GOT3 (cell line): ENCODE measurements at regions not wholly inside any gene's neighbourhood (a gene's known extent, or its start where the extent isn't known, plus 50 kb on each side); places are given as distances from the start of the nearest gene placed in this dataset.
"Not testable (repeated sequence)": the region's sequence is repeated elsewhere in the genome, so short reads cannot be mapped to it uniquely, and the experiment has no call there.

Experiments used
- DNase-seq: peaks from one replicate; lab custom pipeline; 2025; ENCODE audit warnings: mixed read lengths; lab: John Stamatoyannopoulos, UW

GRCh38 chr5:112534067-112534583 lies 115.0 kb upstream of the EPB41L4A start:
- DNase-seq = no peak

- DNase-seq = no peak
Measured at GRCh38 chr5:112534611-112535255, 115.7 kb upstream of the EPB41L4A start.

DNA sequence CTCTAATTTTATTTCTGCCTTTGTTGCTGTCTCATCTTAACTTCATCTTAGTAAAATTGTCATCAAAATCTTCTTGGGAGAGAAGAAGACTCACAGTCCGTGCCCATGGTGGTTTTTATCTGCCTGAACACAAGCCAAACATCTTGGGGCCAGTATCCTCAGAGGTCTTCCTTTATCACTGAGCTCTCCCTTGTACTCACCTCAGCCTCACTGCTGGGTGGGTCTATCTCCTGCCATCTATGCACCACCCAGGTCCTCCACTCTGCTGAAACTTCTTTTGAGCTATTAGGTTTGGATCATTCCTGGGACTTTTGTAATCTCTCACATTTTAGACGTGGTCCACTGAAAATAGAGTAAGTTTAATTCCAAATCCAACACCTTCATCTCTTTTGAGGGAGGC lies 116.3 kb upstream of the EPB41L4A start:
- DNase-seq = no peak

GRCh38 chr5:112544558-112544957 lies 125.5 kb upstream of the EPB41L4A start:
- not testable (repeated sequence) for DNase-seq

GRCh38 chr5:112546946-112547592 lies 128.0 kb upstream of the EPB41L4A start:
- no peak for DNase-seq

- no peak for DNase-seq
Measured at GRCh38 chr5:112548246-112548881, 129.3 kb upstream of the EPB41L4A start.

DNA sequence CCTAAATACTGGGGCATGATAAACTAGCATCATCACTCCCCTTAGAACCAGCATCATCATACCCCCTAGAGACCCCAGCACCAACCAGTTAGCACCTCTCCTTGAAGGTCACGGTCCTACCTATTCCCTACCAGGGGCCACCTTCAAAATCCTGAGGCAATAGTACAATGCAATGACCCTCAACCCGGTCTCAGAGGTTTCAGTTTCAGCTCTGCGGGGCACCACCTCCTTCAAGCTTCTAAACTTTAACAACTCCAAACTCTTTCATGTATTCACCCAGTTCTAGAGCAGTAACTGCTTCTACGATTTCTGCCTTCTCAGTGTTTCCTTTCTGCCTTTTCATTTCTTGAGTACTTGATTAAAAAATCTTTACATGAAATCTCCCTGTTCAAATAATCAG lies 130.1 kb upstream of the EPB41L4A start:
- DNase-seq = no peak

- DNase-seq = no peak
Measured at GRCh38 chr5:112549605-112550166, 130.6 kb upstream of the EPB41L4A start.

DNA sequence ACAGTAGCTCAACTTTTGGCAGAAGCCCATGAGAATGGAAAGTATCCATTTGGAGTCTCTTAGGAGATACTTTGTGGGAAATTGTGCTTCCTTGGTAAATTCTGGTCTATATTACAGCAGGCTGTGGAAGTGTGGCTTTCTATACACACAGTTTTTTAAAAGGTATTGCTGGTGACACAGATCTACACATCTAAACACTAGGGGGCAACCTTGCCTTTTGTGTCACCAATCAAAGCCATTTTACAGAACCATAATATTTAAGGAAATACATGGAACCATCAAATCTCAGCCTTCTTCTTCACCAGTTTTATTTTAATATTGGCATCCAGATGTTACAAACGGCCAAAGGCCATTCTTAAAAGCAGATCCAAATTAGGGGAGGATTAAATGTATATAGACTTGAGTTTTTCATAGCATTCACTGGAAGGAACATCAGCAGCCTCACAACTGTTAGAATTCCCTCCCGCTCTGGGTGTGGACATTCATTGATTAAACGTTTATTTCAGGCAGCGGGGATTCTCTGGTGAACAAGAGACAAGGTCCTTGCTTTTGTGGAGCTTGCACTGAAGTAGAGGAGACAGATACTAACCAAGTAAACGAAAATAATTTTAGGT lies 132.4 kb upstream of the EPB41L4A start:
- DNase-seq = no peak

DNA sequence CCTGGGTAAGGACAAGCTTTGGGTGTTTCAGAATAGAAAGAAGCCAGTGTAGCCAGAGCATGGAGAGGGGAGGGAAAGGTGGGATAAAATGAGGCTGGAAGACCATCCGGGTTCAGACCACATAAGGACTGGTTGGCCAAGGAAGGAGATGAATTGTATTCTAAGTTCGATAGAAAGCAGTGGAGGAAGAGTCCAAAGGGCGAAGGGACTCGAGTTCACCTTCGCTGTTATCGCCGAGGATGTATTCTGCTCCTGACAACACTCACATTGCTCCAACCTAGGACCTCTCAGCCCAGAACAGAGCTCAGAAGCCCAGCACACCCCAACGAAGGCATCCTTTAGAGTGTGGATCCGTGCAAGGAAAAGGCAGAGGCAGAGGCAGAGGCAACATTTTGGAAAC lies 133.1 kb upstream of the EPB41L4A start:
- no peak for DNase-seq

DNA sequence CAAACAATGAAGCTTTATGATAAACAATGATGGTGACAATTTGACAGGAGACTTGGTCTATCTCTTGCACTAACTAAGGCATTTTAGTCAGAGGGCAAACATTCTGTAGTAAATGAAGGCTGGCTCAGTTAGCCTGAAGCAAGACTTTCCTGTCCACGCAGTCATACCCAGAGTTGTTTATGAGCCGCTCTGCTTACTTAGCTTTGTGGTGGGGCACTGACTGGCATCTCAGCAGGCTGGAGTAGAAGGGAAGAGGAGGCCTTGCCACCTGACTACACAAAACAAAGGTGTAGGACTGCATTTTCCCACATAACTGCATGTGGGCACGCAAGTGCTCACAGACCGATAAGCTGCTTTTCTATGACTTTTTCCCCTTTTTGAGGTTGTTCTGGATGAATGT lies 133.7 kb upstream of the EPB41L4A start:
- no peak for DNase-seq

DNA sequence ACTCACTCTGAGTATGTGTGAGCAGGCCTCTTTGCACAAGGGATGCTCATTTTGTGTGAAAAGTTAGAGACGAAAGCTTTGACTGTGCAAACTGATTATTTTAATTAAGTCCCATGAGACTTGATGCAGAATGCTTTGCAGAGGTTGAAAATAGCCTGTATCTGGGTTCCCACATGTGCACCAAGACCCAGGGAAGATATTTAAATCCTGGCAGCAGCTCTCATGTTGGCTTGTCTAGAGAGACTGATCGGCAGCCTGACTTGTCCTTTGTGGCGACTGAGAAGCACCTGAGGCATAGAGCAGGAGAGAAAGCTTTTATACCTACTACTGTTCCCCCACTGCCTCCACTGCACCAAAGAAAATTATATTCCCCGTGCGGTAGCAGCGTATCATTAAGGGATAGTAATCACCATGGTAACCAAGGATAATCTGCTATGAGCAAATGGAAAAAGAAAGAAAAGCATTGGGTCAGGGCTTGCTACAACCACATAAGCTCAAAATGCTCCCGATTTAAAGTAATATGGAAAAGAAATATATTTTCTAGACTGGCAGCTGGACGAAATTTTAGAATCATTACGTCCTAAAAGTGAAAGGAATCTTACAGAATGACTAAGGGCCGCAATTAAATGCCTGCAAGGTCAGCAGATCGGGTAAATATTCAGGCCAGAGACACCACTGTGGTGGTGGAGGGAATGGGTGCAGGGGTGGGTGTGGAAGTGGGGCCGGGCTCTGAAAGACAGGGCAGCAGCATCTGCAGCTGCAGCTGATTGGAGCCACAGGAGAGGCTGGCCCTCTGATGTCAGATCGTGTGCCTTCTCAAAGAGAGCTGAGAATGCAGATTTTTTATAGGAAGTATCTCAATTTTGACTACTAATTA lies 135.3 kb upstream of the EPB41L4A start:
- no peak for DNase-seq

- DNase-seq = no peak
Measured at GRCh38 chr5:112555197-112555596, 136.1 kb upstream of the EPB41L4A start.

- no peak for DNase-seq
Measured at GRCh38 chr5:112555691-112556090, 136.6 kb upstream of the EPB41L4A start.

DNA sequence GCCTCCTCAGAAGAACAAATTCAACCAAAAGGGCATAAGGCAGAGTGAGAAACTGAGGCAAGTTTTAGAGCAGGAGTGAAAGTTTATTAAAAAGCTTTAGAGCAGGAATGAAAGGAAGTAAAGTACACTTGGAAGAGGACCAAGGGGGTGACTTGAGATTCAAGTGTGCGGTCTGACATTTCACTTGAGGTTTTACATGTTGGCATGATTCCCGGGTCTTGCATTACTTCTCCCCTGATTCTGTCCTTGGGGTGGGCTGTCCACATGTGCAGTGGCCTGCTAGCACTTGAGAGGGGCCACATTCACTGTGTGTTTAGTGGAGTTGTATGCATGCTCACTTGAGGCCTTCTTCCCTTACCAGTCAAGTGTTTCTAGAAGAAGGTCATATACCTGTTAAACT lies 140.4 kb upstream of the EPB41L4A start:
- DNase-seq = not testable (repeated sequence)

DNA sequence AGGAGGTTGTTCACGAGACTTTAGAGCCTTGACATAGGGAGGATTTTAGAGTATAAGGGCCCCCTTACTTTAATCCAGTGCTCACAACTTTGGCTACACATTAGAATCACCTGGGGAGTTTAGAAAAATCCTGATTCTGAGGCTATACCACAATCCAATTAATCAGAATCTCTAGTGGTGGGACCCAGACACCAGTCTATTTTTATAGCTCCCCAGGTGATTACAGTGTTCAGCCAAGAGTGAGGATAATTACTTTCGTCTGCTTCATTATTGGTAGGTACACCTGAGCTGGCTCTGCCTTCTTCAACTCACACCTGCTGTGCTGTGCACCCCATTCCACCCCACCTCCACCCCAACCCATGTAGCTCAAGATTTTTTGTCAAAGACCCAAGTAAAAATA lies 141.3 kb upstream of the EPB41L4A start:
- DNase-seq = no peak

- DNase-seq = no peak
Measured at GRCh38 chr5:112563169-112563826, 144.2 kb upstream of the EPB41L4A start.

DNA sequence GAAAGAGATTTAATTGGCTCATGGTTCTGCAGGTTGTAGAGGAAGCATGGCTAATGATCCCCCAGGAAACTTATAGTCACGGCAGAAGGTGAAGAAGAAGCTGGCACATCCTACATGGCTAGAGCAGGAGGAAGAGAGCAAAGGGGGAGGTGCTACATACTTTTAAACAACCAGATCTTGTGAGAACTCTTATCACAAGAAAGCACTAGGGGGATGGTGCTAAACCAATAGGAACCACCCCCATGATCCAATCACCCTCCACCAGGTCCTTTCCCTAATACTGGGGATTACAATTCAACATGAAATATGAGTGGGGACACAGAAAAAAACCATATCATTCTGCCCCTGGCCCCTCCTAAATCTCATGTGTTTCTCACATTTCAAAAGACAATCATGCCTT lies 147.2 kb upstream of the EPB41L4A start:
- no peak for DNase-seq

GRCh38 chr5:112569596-112569995 lies 150.5 kb upstream of the EPB41L4A start:
- no peak for DNase-seq

DNA sequence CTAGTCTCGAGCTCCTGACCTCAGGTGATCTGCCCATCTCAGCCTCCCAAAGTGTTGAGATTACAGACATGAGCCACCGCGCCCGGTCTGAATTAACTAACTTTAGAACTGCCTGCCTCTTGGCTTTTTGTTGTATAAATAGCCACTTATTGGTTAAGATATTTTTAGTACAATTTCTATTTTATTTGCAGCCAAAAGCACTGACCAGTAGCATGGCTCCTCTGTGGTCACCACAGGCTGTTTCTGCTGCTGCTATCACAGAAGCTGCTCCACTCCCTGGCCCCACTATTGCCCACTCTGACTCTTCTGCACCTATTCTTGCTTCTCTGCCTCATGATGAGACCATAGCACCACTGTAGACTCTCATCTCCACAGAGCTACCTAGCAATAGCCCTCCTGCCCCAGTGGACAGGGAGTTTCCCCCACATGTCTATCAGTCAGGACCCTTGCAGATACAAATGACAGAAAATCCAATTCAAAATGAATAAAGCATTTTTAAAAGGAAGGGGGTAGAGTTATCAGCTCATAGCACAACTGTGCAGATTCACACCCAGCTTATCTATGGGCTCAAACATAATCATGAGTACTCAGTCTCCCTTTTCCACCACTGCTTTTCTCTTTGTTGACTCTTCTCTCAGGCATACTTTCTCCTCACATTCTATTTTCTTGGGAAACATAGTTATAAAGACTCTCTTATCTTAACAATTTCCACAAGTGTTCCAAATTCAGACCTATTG lies 151.8 kb upstream of the EPB41L4A start:
- DNase-seq = no peak
